ENCODE measurements at regions not wholly inside any gene's neighbourhood (a gene's known extent, or its start where the extent isn't known, plus 50 kb on each side); places are given as distances from the start of the nearest gene placed in this dataset.

DNA sequence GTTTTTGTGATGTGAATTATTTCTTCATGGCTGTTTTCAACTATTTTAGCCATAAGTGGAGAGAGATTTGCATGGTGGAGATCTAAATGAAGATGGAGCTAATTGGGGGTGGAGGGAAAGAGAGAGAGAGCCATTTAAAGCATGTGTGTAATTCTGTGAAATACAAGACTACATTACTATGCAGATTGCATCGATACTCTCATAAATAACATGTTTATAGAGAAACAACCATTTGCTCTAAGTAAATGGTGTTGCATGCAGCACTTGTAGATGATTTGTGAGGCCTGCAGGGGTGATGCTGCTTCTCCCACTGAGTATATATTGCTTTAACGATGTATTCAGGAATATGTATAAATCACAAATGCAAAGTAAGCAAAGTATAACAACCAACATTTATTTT lies 270.2 kb upstream of the RIOK2 start (continued):
- TF ChIP-seq, protein P1, sequence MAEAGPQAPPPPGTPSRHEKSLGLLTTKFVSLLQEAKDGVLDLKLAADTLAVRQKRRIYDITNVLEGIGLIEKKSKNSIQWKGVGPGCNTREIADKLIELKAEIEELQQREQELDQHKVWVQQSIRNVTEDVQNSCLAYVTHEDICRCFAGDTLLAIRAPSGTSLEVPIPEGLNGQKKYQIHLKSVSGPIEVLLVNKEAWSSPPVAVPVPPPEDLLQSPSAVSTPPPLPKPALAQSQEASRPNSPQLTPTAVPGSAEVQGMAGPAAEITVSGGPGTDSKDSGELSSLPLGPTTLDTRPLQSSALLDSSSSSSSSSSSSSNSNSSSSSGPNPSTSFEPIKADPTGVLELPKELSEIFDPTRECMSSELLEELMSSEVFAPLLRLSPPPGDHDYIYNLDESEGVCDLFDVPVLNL (CRISPR knock-in tag; IDR thresholded peaks at IDR 0.05; ENCODE audit: borderline replicate concordance, low read depth), result no peak
- TF ChIP-seq TEAD1 (CRISPR knock-in tag; IDR thresholded peaks at IDR 0.05) (no peak), JAZF1 (CRISPR knock-in tag; IDR thresholded peaks at IDR 0.05) (no peak), SMAD3 (CRISPR knock-in tag; IDR thresholded peaks at IDR 0.05; ENCODE audit: borderline replicate concordance) (no peak), GABPB1 (CRISPR knock-in tag; IDR thresholded peaks at IDR 0.05) (no peak)
- TF ChIP-seq, protein P2, sequence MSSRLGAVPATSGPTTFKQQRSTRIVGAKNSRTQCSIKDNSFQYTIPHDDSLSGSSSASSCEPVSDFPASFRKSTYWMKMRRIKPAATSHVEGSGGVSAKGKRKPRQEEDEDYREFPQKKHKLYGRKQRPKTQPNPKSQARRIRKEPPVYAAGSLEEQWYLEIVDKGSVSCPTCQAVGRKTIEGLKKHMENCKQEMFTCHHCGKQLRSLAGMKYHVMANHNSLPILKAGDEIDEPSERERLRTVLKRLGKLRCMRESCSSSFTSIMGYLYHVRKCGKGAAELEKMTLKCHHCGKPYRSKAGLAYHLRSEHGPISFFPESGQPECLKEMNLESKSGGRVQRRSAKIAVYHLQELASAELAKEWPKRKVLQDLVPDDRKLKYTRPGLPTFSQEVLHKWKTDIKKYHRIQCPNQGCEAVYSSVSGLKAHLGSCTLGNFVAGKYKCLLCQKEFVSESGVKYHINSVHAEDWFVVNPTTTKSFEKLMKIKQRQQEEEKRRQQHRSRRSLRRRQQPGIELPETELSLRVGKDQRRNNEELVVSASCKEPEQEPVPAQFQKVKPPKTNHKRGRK (CRISPR knock-in tag; IDR thresholded peaks at IDR 0.05; ENCODE audit: borderline replicate concordance), result no peak

DNA sequence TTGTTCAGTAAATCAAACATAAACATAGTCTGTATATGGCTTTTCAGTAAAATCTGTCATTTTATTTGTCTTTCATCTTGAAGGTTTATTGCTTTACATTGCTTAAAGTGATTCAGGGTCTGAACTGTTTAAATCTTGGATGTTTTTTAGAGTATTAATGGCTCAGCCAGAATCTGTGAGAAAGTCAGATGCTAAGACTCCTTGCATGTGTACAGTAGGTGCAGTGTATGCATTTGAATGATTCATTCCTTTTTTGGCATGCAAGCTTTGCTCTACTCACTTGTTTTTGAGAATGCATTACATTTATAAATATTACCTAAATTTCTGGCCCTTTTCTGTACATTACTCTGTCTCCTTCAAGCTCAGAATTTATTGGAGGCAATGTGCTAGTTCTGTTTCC lies 271.0 kb upstream of the RIOK2 start:
- H3K27me3 Mint-ChIP-seq (ENCODE audit: low read depth), result no peaks in the 10 kb centered on the region
- H3K27ac Mint-ChIP-seq, result no peak overlapping the region
- H3K9me3 Mint-ChIP-seq, result 0 out of 2 replicates have a peak, but pooled peaks cover 2% of the 10 kb centered on the region
- ChIA-PET POLR2A (interaction anchor here (0.6 kb wide), 1 partner anchor 427 kb away, joined by 3 read pairs; no protein-coding TSS in a partner anchor), CTCF (no interaction called here)
- peaks cover 5% of the 10 kb centered on the region for H3K4me1 Mint-ChIP-seq
- no peaks in the 10 kb centered on the region for H3K36me3 Mint-ChIP-seq
- no peak for ATAC-seq
- no peak overlapping the region for H3K4me3 Mint-ChIP-seq
- no peak for TF ChIP-seq NR3C1 (CRISPR knock-in tag; conservative IDR thresholded peaks at IDR 0.05; ENCODE audit: low read depth)
- TF ChIP-seq, protein P3, sequence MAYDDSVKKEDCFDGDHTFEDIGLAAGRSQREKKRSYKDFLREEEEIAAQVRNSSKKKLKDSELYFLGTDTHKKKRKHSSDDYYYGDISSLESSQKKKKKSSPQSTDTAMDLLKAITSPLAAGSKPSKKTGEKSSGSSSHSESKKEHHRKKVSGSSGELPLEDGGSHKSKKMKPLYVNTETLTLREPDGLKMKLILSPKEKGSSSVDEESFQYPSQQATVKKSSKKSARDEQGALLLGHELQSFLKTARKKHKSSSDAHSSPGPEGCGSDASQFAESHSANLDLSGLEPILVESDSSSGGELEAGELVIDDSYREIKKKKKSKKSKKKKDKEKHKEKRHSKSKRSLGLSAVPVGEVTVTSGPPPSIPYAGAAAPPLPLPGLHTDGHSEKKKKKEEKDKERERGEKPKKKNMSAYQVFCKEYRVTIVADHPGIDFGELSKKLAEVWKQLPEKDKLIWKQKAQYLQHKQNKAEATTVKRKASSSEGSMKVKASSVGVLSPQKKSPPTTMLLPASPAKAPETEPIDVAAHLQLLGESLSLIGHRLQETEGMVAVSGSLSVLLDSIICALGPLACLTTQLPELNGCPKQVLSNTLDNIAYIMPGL (CRISPR knock-in tag; IDR thresholded peaks at IDR 0.05), result no peak
- TF ChIP-seq, protein P4, sequence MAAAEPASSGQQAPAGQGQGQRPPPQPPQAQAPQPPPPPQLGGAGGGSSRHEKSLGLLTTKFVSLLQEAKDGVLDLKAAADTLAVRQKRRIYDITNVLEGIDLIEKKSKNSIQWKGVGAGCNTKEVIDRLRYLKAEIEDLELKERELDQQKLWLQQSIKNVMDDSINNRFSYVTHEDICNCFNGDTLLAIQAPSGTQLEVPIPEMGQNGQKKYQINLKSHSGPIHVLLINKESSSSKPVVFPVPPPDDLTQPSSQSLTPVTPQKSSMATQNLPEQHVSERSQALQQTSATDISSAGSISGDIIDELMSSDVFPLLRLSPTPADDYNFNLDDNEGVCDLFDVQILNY (CRISPR knock-in tag; IDR thresholded peaks at IDR 0.05), result no peak
- no peak for TF ChIP-seq JUN (CRISPR knock-in tag; IDR thresholded peaks at IDR 0.05)
- TF ChIP-seq, protein P5, sequence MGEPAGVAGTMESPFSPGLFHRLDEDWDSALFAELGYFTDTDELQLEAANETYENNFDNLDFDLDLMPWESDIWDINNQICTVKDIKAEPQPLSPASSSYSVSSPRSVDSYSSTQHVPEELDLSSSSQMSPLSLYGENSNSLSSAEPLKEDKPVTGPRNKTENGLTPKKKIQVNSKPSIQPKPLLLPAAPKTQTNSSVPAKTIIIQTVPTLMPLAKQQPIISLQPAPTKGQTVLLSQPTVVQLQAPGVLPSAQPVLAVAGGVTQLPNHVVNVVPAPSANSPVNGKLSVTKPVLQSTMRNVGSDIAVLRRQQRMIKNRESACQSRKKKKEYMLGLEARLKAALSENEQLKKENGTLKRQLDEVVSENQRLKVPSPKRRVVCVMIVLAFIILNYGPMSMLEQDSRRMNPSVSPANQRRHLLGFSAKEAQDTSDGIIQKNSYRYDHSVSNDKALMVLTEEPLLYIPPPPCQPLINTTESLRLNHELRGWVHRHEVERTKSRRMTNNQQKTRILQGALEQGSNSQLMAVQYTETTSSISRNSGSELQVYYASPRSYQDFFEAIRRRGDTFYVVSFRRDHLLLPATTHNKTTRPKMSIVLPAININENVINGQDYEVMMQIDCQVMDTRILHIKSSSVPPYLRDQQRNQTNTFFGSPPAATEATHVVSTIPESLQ (CRISPR knock-in tag; IDR thresholded peaks at IDR 0.05), result no peak
- TF ChIP-seq, protein P2 (CRISPR knock-in tag; IDR thresholded peaks at IDR 0.05; ENCODE audit: borderline replicate concordance), result no peak
- no peak for TF ChIP-seq ZNF263 (CRISPR knock-in tag; IDR thresholded peaks at IDR 0.05; ENCODE audit: low read depth)
- no peak for DNase-seq (ENCODE audit: low spot score)

DNA sequence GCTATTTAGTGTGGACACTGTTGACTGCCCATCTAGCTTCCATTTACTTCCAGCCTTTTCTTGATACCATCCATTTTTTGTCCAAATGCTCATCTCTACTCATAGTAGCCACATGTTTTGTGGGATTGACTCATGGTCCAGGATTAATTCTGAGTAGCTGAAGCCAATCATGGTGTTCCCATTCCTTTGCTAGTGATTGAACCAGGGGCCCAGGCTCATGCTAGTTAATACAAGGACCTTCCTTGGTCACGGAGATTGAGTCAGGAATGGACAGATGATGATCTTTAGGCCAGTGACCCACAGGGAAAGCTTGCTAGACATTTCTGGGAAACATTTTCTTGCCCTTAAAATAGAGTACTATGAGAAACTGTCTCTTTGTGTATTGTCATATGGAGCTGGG lies 272.9 kb upstream of the RIOK2 start:
- DNase-seq (ENCODE audit: low spot score), result no peak
- TF ChIP-seq, protein P6, sequence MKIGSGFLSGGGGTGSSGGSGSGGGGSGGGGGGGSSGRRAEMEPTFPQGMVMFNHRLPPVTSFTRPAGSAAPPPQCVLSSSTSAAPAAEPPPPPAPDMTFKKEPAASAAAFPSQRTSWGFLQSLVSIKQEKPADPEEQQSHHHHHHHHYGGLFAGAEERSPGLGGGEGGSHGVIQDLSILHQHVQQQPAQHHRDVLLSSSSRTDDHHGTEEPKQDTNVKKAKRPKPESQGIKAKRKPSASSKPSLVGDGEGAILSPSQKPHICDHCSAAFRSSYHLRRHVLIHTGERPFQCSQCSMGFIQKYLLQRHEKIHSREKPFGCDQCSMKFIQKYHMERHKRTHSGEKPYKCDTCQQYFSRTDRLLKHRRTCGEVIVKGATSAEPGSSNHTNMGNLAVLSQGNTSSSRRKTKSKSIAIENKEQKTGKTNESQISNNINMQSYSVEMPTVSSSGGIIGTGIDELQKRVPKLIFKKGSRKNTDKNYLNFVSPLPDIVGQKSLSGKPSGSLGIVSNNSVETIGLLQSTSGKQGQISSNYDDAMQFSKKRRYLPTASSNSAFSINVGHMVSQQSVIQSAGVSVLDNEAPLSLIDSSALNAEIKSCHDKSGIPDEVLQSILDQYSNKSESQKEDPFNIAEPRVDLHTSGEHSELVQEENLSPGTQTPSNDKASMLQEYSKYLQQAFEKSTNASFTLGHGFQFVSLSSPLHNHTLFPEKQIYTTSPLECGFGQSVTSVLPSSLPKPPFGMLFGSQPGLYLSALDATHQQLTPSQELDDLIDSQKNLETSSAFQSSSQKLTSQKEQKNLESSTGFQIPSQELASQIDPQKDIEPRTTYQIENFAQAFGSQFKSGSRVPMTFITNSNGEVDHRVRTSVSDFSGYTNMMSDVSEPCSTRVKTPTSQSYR (CRISPR knock-in tag; IDR thresholded peaks at IDR 0.05), result no peak
- no peak for TF ChIP-seq JUN (CRISPR knock-in tag; IDR thresholded peaks at IDR 0.05)
- Mint-ChIP-seq H3K4me1 (peaks cover 5% of the 10 kb centered on the region), H3K27me3 (ENCODE audit: low read depth) (no peaks in the 10 kb centered on the region), H3K27ac (no peak overlapping the region), H3K36me3 (no peaks in the 10 kb centered on the region), H3K9me3 (no peaks in the 10 kb centered on the region), H3K4me3 (no peak overlapping the region)
- ChIA-PET POLR2A (no interaction called here), CTCF (no interaction called here)
- no peak for ATAC-seq

All from WTC11 (cell line).